Spleen (tissue), 11 donors: ENCODE measurements at regions not wholly inside any gene's neighbourhood (a gene's known extent, or its start where the extent isn't known, plus 50 kb on each side); places are given as distances from the start of the nearest gene placed in this dataset.

Source experiments
- DNase-seq: peaks from one replicate; pipeline ENCODE4 v3.0.0-alpha.2; 2020
- H3K27ac ChIP-seq, 8 donors: fragments of 200-600 bp; sonication (generic) in 7 of 8; 1 replicate in 4 of 8; 2 replicates in 4 of 8; pipeline versions ENCODE4 v1.5.0 to v1.8.0; 2016 to 2021; ENCODE audit warnings: inconsistent platforms in 4 of 8, mild to moderate bottlenecking in 4 of 8, moderate library complexity in 1 of 8
- H3K27me3 ChIP-seq, 7 donors: fragments of 200-600 bp; sonication (generic) in 6 of 7; replicated peaks in 1 of 7; 1 replicate in 4 of 7; 2 replicates in 3 of 7; pipeline versions ENCODE4 v1.5.0 to v1.8.0; 2016 to 2021; ENCODE audit warnings: inconsistent platforms in 3 of 7, mild to moderate bottlenecking in 1 of 7
- H3K36me3 ChIP-seq, 6 donors: fragments of 200-600 bp; sonication (generic) in 5 of 6; 1 replicate in 4 of 6; 2 replicates in 2 of 6; pipeline versions ENCODE4 v1.5.0 to v1.8.0; 2016 to 2021; ENCODE audit warnings: inconsistent platforms in 2 of 6
- H3K4me1 ChIP-seq, 6 donors: fragments of 200-600 bp; sonication (generic) in 5 of 6; 1 replicate in 3 of 6; 2 replicates in 3 of 6; pipeline versions ENCODE4 v1.5.0 to v1.8.0; 2016 to 2021; ENCODE audit warnings: inconsistent platforms in 3 of 6
- H3K4me3 ChIP-seq, 8 donors: fragments of 200-600 bp; sonication (generic) in 7 of 8; 1 replicate in 4 of 8; 2 replicates in 4 of 8; pipeline versions ENCODE4 v1.5.0 to v1.8.0; 2016 to 2021; ENCODE audit warnings: inconsistent platforms in 4 of 8, mild to moderate bottlenecking in 4 of 8, moderate library complexity in 2 of 8
- H3K9me3 ChIP-seq, 8 donors: fragments of 200-600 bp; sonication (generic) in 7 of 8; 1 replicate in 4 of 8; 2 replicates in 4 of 8; pipeline versions ENCODE4 v1.5.0 to v1.8.0; 2016 to 2021; ENCODE audit warnings: inconsistent platforms in 4 of 8
- CTCF ChIP-seq, 11 experiments: fragments of 200-600 bp in 7 of 11; fragments of 450-650 bp in 4 of 11; sonication (generic) in 4 of 11; IDR thresholded peaks in 8 of 11; conservative IDR thresholded peaks in 3 of 11; 1 replicate in 7 of 11; 2 replicates in 4 of 11; pipeline versions ENCODE4 v1.4.0 to v1.8.0; 2016 to 2021; ENCODE audit warnings: antibody characterized with exemption in 11 of 11, inconsistent platforms in 4 of 11, mild to moderate bottlenecking in 1 of 11
- POLR2A ChIP-seq, 3 donors: fragments of 450-650 bp; IDR thresholded peaks; one replicate each; pipeline ENCODE4 v1.5.1; 2017; ENCODE audit warnings: antibody characterized with exemption in 3 of 3, mild to moderate bottlenecking in 1 of 3
- POLR2AphosphoS5 ChIP-seq, 3 donors: sonication (generic); formaldehyde crosslinking; IDR thresholded peaks; one replicate each; pipeline ENCODE4 v1.5.1; 2017; ENCODE audit warnings: antibody characterized with exemption in 3 of 3
- WGBS, 5 donors: extraction: QIAGEN DNeasy Blood & Tissue Kit in 3 of 5; methylation state at CpG; one replicate each; pipeline versions ENCODE4 v1.1.5 to v1.1.7; 2013 to 2018; 5-methylcytosine and 5-hydroxymethylcytosine counted together
- intact Hi-C: fragments of 100-400 bp; cut with DNase I; formaldehyde crosslinking; loops from one replicate; pipeline ENCODE4 v1.15.0; 2023; ENCODE audit warnings: low total_unique reads
- donor health status: healthy with polysubstance abuse.
- donor health status: DM: no; HTN: no; CAD: no; lungs with moderate emphysema.
- donor health status: DM: no; HTN: no; CAD: no.
- donor health status: Bipolar disorder and iron deficiency.
- donor health status: healthy.
- donor health status: DM: no; HTN: no; CAD: no.
- donor health status: DM: yes; HTN: yes; CAD: no.

GRCh38 chr1:199784138-199784895 is 243.2 kb upstream of the NR5A2 start:
- no peaks in the 10 kb centered on the region for H3K36me3 ChIP-seq
- no peak overlapping the region for H3K27ac ChIP-seq
- H3K4me1 ChIP-seq, result no peaks in the 10 kb centered on the region
- DNase-seq, result no peak
- intact Hi-C loops, result no loop called here
- WGBS, 5 donors, result 50 to 76% (median 71%) methylated on average over 2 of the region's 2 CpGs
- TF ChIP-seq POLR2A (IDR thresholded peaks at IDR 0.05), result no peak
- no peaks in the 10 kb centered on the region for H3K27me3 ChIP-seq
- no peaks in the 10 kb centered on the region for H3K9me3 ChIP-seq
- H3K4me3 ChIP-seq, result no peak overlapping the region

- DNase-seq, result no peak
- Histone ChIP-seq H3K4me3 (no peak overlapping the region), H3K27me3 (no peaks in the 10 kb centered on the region), H3K4me1 (no peaks in the 10 kb centered on the region), H3K36me3 (no peaks in the 10 kb centered on the region), H3K9me3 (no peaks in the 10 kb centered on the region), H3K27ac (no peak overlapping the region)
- TF ChIP-seq POLR2A (IDR thresholded peaks at IDR 0.05), result no peak
- TF ChIP-seq POLR2AphosphoS5 (IDR thresholded peaks at IDR 0.05), result no peak
- TF ChIP-seq CTCF (IDR thresholded peaks at IDR 0.05 in 8 of 11, conservative IDR thresholded peaks at IDR 0.05 in 3 of 11), result no peak
- 77 to 93% (median 90%) methylated on average over 3 of the region's 3 CpGs for WGBS, 5 donors
- intact Hi-C loops, result no loop called here
These were observed 240.8 kb upstream of the NR5A2 start for GRCh38 chr1:199786695-199787094.

GRCh38 chr1:199789141-199789540 is 238.4 kb upstream of the NR5A2 start:
- intact Hi-C loops, result no loop called here
- Histone ChIP-seq H3K36me3 (no peaks in the 10 kb centered on the region), H3K9me3 (no peaks in the 10 kb centered on the region), H3K4me3 (no peak overlapping the region), H3K27me3 (no peaks in the 10 kb centered on the region), H3K27ac (no peak overlapping the region), H3K4me1 (no peaks in the 10 kb centered on the region)
- no peak for DNase-seq
- WGBS, 5 donors, result 75 to 90% (median 81%) methylated on average over 1 of the region's 1 CpG
- no peak for TF ChIP-seq CTCF (IDR thresholded peaks at IDR 0.05 in 8 of 11, conservative IDR thresholded peaks at IDR 0.05 in 3 of 11)
- TF ChIP-seq POLR2A (IDR thresholded peaks at IDR 0.05), result no peak
- TF ChIP-seq POLR2AphosphoS5 (IDR thresholded peaks at IDR 0.05), result no peak

GRCh38 chr1:199791495-199791894 is 236.0 kb upstream of the NR5A2 start:
- no peaks in the 10 kb centered on the region for H3K4me1 ChIP-seq
- no peak for TF ChIP-seq POLR2A (IDR thresholded peaks at IDR 0.05)
- no peak for TF ChIP-seq CTCF (IDR thresholded peaks at IDR 0.05 in 8 of 11, conservative IDR thresholded peaks at IDR 0.05 in 3 of 11)
- no peak for TF ChIP-seq POLR2AphosphoS5 (IDR thresholded peaks at IDR 0.05)
- intact Hi-C loops, result no loop called here
- H3K9me3 ChIP-seq, result no peaks in the 10 kb centered on the region
- WGBS, 5 donors, result 81 to 93% (median 86%) methylated on average over 3 of the region's 3 CpGs
- no peaks in the 10 kb centered on the region for H3K36me3 ChIP-seq
- DNase-seq, result no peak
- H3K27me3 ChIP-seq, result no peaks in the 10 kb centered on the region
- H3K4me3 ChIP-seq, result no peak overlapping the region
- H3K27ac ChIP-seq, result no peak overlapping the region
